Muscle of arm (tissue), 1 donor: ENCODE measurements at regions not wholly inside any gene's neighbourhood (a gene's known extent, or its start where the extent isn't known, plus 50 kb on each side); places are given as distances from the start of the nearest gene placed in this dataset.
A peak's percentile ranks its signal among the peaks of the same experiment; 100 is the strongest.

Source experiments
- DNase-seq: peaks from one replicate; pipeline ENCODE4 v3.0.0-alpha.2; 2013

DNA sequence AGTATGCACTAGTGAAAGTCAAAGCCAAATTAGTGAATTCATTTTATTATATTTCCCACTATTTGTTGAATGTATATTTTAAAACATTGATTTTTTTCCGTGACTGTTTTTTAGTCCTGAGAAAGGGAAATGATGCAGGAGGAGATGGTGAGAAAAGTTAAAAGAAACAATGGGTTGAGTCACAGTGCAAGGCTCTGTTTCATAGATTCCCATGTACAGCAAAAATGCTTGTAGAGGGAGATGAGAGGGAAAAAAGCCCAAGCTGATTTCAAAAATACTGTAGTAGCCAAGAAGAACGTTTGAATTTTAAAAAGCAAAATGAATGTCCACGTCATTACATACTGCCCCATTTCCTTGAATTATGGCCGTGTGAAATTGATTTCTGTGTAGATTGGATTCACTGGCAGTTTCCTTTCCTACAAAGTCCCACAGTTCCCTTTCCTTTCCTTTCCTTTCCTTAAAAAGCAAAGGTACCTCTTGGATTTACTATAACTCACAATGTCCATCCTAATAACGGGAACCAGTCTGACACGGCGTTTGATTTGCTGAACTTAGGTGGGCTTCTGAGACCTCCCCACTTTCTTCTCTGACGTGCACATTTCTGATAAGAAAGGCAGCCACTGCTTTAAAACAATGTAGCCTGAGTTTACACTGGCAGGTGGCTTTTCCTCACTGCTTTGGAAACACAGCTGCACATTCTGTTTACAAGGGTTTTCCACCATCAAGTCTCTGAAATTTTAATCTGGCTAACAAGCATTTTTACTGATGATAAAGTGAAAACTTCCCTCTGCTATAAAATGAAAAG, 63.7 kb downstream of the SPCS3 start:
- DNase-seq = no peak

DNA sequence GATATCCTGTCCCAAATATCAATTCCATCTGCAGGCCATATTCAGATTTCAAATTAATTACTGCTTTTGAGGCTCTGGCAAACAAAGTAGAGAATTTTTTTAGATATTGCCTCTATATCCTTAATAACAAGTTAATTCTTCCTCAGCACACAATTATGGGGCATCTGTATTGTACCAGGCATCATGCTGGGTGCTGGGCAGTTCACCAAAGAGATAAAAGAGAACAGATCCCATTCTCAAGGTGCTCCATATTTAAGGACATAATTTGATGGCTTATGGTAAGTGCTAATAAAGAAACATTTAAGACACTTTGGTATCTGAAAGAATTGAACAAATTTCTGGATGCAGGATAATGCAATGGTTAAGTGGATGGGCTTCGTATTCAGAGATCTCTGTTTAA, 65.8 kb downstream of the SPCS3 start:
- no peak for DNase-seq

DNA sequence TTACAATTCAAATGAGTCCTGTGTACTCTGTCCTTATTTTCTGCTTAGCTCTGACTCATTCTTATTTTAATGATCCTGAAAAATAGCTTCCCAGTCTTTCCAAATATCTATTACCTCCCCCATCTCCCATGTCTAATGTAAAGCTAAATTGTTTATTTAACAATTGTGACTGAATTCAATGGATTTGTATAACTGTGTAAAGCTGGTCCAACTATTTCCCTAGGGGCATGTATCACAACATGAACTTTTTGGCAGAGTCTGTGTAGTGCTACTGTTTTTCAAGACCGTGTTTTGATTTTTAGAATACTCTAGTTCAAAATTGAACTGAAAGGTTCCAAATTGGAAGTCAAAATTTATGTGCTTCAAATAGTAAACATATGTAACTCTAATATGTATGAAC, 67.8 kb downstream of the SPCS3 start:
- DNase-seq = no peak

DNA sequence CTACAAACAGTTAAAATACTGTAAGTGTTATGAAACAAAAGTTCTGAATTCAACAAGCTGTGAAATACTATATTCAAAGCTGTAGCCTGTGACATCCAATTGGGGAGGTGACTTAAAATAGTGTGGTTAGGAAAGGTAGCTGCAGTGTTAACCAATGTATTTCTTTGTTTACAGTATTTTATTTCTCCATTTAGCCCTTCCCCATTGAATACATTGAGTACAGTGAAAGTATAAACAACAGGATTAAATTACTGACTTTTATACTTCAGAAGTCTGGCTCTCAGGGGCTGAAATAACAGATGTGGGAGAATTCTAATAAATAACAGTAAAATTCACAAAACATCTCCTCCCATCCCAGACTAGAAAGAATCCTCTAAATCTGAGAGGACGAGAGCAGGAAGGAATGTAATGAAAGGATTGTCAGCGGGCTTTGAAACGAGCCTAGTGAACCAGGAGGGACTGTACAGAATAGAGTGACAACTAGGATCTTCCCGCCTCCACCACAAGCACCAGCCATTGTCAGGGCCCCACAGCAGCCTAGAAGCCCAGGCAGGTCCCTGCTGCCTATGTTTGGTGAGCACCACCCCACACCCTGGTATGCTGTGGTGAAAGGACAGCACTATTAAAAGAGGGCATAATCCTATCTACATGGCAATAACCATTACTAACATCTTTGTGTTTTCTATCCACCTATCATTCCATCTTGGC, 73.7 kb downstream of the SPCS3 start:
- DNase-seq = no peak

DNA sequence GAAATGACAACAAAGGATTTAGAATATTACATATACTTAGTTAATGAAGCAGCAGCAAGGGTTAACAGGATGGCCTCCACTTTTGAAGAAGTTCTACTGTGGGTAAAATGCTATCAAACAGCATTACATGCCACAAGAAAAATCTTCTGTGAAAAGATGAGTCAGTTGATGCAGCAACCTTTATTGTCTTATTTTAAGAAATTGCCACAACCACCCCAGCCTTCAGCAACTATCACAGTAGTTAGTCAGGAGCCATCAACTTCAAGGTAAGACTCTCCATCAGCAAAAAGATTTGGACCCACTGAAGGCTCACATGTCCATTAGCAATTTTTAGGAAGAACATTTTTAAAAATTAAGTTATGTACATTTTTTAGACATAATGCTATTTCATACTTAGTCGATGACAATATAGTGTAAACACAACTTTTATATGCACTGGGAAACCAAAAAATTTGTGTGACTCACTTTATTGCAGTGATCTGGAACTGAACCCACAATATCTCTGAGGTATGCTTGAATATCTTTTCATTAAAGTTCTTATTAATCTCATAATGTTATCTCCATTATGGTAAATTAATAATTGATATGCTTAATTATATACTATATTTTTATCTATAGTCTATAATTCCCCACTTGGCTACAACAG, 81.2 kb downstream of the SPCS3 start:
- DNase-seq = no peak

DNA sequence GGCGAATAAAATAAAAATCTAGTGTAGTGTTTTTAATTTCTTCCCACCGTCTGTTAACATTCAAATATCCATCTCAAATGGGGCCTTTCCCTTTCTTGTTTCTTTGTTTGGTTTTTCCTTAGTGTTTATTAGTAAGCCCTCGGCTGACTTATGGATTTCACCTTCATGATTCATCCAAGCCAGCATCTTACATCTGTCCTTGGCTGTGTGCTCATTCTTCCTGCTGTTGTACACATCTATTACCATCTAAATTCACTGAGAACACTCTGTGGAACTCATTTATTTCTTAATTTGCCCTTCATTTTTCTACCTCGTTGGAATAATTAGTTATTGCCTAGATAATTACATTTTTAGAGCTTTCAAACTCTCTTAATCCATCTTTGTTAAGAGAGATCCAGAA, 84.9 kb downstream of the SPCS3 start:
- DNase-seq = no peak

DNA sequence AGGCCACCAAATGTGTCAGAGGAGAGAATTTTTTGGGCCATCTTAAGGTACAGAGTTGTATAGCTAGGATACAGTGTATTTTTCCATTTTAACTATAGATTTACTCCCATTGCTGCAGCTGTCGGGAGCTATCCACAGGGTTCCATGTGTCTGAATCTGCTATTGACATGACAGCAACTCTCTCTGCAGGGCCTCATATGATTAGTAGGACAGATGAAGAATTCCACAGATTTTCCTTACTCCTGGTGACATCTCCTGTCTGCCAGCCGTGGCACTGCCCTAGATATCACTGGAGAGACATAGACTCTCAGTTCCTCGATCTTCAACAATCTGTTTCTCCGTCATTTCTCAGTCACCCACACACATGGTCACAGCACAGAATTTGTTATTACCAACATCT, 86.5 kb downstream of the SPCS3 start:
- no peak for DNase-seq

DNA sequence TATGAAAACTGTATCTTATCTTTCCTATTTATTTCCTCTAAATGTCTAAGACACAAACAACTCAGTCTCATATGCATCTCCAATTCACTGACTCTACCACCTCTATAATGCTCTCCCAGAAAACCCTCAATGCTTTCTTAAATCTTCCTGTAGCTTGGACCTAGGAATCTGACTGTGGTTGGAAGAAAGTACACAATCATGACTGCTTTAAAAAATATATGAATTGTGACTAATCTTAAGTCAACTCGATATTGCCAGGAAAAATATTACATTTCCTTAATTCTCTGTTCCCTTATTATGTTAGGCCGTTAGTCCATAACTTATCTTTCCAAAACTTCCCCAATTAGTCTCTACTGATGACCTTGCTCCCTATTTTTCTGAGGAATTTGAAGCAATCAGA, 87.0 kb downstream of the SPCS3 start:
- DNase-seq = no peak

DNA sequence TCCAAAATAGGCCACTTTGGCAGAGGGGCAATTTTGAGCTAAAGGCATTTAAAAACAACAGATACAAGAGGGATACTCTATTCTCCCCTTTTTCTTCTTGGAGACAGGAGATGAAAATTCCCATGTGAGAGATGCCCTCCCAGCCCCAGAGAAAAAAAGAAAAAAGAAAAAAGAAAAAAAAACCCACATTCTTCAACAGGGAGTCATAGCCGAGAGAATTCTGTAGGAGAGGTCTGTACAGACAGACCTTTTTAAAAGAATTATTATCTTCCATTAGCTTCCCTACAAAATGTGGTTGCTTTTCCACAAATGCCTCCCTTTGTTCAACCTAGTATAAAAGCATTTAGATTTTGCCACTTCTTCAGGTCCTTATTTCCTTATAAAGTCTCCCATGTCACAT, 89.9 kb downstream of the SPCS3 start:
- DNase-seq = no peak

DNA sequence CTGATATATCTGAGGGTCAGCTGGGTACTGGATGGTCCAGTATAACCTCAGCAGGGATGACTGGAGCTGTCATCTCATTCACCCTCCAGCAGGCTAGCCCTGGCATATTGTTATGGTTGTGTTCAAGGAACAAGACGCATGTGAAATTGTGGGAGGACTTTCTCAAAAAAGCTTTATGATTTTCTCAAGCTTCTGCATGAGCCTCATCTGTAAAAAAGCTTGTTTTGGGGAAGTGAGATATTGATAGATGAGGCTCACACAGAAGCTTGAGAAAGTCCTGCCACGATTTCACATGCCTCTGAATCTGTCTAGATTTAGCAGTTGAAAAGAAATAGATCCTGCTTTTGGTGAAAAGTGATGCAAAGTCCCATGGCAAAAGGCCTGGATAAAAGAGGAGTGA, 93.4 kb downstream of the SPCS3 start:
- DNase-seq = no peak

DNA sequence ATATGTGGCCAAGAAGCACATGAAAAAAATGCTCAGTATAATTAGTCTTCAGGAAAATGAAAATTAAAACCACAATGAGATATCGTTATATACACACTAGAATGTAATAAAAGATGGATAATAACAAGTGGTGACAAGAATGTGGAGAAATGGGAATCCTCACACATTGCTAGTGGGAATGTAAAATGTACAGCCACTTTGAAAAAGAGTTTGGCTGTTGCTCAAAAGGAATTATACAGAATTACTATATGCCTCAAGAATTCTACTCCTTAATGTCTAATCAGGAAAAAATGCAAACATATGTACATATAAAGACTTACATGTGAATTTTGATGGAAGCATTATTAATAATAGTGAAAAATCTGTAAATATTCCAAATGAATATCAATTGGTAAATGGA, 102.2 kb downstream of the SPCS3 start:
- no peak for DNase-seq

DNA sequence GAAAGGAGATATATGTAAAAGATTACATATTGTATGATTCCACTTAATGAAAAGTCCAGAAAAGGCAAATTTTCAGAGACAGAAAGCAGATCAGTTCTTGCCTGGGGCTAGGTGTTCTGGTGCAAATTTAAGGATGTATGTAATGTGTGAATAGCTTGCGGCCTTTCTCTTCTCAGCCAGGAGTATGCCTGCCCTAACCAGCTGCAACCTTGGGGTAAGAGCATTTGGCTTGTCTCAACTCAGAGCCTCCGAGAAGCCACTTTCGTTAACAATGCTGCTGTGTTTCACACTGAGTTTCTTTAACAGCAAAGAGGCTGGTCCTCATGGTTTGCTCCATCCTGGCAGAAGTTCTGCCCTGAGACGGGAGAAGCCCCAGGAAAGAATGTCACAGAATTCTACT, 102.7 kb downstream of the SPCS3 start:
- no peak for DNase-seq

DNA sequence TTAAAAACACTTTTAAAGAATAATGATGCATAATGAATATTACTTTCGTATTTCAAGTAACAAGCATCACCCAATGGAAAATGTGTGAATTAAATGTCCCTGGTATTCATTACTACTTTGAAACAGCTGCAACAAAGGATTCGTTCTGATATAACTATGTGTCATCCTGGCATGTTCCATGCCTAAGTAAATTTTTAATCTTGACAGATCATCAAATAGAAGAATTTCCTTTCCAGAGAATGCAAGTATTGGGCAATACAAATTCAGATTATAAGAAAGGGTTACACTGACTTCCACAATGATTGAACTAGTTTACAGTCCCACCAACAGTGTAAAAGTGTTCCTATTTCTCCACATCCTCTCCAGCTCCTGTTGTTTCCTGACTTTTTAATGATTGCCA, 105.3 kb downstream of the SPCS3 start:
- DNase-seq = no peak

DNA sequence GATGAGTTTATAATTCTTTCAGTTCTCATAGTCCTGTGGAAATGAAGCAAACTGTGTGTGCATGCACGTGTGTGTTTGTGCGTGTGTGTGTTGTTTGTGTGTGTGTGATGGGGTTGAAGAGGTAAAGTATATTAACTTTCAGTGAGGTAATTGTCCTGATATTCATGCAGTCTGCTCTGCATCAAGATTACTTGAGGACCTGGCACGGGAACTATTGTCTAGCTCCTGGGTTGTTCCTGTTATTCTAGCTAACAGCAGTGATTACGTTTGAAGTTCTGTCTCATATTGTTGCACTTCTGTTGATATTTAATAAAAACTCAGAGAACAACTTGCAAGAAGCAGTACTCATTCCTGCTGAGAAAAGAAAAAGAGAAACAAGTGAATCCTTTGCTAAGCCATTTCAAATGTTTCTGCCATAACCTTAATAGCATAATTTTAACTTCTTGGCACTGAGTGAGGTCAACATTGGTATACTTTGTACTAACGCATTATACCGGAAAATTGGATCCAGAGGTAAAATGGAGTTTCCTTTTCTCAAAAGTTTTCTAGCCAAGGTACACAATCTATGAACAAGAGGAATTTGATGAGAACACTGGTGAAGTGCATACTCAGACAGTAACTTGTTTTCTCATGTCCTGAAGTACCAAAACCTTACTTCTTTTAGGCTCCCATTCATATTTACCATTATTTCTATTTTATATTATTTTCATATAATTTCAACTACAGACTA, 113.2 kb downstream of the SPCS3 start:
- DNase-seq = no peak

DNA sequence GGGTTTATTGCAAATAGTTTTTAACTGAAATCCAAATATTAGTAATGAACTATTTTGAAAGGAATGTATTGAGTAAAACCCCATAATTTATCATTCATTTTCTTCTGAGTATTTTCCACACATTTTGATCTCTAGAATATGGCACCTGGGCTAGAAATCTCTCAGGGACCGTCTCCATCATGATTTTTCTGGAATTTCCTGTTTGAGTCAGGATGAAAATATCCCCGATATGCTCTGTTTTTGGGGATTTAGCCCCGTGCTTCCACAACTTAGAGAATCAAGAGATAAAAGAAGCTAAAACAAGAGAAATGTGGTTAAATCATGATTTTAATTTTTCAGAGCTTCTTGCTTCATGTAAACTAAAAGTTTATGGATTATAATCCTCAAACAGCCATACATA, 114.2 kb downstream of the SPCS3 start:
- DNase-seq = no peak

DNA sequence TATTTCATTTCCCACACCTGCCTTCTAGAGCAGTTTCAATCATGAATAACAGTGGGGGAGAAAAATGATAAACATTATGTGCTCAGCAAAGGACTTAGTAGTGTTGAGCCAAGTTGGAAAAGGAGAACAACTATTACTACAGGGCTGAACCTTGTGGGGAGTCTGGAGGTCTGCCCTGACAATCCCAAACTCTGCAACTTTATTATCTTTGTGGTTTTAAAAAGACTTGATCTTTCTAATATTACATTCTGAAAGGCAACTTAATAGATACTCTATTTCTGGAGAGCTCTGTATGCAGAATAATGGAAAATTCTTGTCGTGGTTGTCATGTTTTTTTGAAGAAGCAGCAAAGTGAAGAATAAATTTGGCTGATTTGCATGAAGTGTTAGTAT, 116.1 kb downstream of the SPCS3 start:
- DNase-seq = peak; percentile 7

DNA sequence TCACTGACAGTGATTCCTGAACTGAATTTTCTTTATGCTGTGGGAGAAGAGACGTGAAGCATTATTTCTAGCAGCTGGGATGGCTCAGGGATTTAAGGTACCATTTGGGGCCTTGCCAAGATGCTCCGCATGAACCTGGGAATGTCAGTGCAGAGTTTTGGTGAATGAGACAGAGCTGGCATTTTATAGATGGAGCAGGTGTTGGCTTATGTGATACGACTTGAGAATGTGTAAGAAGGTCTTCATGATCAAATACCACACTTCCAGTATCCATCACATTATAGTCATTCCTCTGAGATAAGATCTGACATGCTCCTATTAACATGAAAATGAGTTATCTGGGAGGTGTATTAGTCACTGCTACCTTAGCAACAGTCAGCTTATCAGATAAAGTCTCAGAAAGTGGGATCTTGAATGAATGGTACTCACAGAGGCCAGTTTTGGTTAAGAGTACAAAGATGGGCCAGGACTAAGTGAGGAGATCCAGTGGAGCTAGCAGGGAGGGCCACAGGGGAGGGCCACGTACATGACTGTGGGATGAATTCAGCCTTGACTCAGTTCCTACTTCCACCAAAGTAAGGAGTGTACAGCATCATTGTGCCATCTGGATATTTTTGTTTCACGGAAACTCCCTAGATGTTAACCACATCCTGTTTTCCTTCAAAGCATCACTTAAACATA, 116.7 kb downstream of the SPCS3 start:
- no peak for DNase-seq

DNA sequence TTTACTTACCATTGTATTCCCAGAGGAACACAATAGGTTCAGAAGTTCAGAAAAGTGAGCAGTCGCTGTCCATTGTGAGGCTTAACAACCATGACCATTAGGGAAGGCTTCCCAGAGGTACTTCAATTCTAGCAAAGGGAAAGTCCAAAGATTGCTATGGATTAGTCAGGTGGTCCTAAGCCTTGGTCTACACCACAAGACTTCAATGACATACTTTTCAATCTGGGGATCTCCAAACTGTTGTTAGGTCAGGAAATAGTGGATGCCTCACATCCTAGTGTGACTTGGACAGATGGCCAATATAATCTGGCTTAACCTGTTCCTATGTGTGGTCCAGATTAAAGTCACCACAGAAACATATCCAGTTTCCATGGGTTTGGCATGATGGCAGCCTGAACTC, 118.0 kb downstream of the SPCS3 start:
- DNase-seq = no peak

DNA sequence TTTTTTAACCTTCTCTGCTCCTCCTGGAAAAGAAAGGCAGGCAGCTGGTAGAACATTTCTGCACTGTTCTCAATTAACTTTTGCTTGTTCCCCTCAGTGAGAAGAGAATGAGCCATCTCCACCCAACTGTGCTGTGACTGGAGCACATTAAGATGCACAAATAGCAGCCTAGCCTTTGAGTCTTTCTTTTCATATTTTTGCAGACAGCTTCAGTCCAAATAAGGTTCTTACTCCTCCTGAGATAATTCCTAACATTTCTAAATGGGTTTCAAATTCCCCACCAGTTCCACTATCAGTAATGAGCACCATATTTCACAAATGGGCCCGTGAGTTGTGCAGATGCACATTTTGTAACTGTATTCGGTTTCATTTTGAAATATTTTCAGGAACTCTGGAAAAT, 118.6 kb downstream of the SPCS3 start:
- no peak for DNase-seq

DNA sequence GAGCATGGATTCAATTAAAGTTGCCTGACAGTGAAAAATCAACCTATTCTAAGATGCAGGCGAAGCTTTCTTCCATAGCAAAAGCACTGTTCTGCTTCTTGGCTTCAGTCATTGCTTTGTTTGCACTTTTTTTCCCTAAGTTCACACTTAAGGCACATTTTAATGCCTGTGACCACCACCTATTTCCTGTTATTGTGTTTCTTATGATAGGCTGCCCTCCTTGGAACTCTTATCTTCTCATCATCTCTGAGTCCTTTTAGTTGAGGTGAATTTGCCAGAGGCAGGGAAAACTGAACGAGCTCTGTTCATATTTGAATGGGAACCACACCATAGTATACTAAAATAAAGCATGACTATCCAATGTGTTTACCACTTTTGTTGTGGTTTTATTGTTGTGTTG, 119.8 kb downstream of the SPCS3 start:
- no peak for DNase-seq

DNA sequence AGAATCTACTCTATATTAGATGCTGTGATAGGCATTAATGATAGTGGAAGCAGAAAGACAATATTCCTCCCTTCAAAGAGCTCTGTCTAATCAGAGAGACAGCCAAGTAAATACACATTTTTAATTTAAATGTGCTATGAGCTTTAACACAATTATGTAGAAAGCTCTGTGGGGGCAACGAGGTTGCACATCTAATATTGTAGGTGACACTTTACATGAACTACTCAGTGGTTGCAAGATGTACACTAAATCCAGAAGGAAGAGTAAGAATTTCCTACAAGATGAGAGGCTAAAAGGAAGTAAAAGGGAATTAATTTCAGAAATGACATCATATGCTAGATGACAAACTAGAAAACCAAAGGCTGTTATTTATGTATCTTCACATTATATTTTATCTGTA, 120.9 kb downstream of the SPCS3 start:
- no peak for DNase-seq

DNA sequence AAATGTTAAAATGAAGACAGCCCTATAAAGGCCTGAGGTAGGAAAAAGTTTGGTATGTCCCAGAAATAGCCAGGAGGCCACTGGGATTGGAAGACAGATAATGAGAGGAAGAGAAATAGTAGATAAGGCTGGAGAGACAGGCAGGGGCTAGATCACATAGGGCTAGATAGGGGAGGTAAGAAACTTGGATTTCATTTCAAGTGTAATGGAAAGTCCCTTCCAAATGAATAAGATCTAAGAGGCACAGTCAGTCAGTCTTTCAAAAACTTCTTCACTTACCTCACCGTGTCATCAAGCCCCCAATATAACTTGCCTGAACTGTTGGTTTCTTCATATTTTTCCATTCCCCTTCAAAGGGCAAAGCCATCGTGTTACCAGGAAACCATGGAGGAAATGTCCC, 121.8 kb downstream of the SPCS3 start:
- no peak for DNase-seq
